ENCODE measurements at regions not wholly inside any gene's neighbourhood (a gene's known extent, or its start where the extent isn't known, plus 50 kb on each side); places are given as distances from the start of the nearest gene placed in this dataset.

DNA sequence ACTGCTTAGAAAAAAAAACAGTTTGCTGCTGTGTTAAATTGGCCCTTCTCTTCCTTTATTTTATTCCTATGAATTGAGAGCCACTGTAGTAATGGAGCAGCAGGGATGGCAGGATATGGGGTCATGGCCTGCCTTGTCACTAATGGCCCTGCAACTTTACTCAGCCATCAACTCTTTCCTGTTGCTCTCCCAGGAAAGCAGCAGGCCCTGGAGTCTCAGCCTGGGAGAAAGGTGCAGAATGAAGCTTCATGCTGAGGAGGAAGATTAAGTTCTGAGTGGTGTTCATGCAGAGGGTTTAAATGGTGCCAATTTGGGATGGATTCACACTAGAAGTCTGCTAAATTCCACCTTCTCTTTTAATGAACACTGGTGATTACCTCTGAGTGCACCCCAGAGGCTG lies 285.6 kb downstream of the GPAT3 start:
- Histone ChIP-seq H3K27me3 (ENCODE audit: control insufficient read depth, insufficient read depth, low read length) (no peaks in the 10 kb centered on the region), H3K4me3 (ENCODE audit: low read depth, low read length) (no peak overlapping the region), H3K9ac (ENCODE audit: low read depth, low read length) (no peak overlapping the region), H3K4me1 (ENCODE audit: control insufficient read depth, insufficient read depth, low read length) (peaks cover 2% of the 10 kb centered on the region), H3K36me3 (ENCODE audit: control insufficient read depth, insufficient read depth, low read length) (no peaks in the 10 kb centered on the region), H3K9me3 (ENCODE audit: control insufficient read depth, insufficient read depth, low read length) (no peaks in the 10 kb centered on the region)

DNA sequence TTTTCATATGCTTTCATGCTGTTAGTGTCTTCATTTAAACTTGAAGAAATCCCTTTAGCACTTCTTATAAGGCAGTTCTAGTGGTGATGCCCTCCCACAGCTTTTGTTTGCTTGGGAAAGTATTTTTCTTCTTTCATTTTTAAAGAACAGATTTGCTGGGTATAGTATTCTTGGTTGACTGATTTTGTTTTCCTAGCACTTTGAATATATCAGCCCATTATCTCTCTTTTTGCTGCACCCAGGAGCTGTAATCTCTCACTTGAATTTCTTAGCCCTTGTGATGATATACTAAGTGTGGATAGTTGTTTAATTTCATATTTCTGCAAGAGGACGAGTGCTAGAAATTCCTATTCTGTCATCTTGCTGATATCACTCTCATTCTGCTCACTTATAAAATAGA lies 283.7 kb downstream of the GPAT3 start:
- Histone ChIP-seq H3K9ac (ENCODE audit: low read depth, low read length) (no peak overlapping the region), H3K27me3 (ENCODE audit: control insufficient read depth, insufficient read depth, low read length) (no peaks in the 10 kb centered on the region), H3K36me3 (ENCODE audit: control insufficient read depth, insufficient read depth, low read length) (no peaks in the 10 kb centered on the region), H3K4me3 (ENCODE audit: low read depth, low read length) (no peak overlapping the region), H3K9me3 (ENCODE audit: control insufficient read depth, insufficient read depth, low read length) (no peaks in the 10 kb centered on the region), H3K4me1 (ENCODE audit: control insufficient read depth, insufficient read depth, low read length) (peaks cover 2% of the 10 kb centered on the region)

DNA sequence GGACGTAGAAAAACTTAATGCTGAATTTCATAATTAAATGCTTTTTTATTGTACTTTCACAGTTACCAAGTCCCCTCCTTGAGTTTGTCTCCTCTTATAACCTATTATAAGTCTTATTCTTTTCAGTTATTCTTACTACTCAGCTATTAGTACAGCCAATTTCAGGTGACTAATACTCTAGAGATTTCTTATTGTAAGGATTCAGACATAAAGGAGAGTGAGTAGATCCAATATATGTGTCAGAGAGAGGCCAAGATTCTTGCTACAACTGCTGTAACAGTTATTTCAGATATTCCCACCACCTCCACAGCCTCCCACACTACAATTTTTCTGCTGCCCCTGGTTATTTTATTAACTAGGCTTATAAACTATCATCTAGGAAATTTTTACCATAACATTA lies 274.5 kb downstream of the GPAT3 start:
- H3K4me1 ChIP-seq (ENCODE audit: control insufficient read depth, insufficient read depth, low read length) = no peaks in the 10 kb centered on the region

DNA sequence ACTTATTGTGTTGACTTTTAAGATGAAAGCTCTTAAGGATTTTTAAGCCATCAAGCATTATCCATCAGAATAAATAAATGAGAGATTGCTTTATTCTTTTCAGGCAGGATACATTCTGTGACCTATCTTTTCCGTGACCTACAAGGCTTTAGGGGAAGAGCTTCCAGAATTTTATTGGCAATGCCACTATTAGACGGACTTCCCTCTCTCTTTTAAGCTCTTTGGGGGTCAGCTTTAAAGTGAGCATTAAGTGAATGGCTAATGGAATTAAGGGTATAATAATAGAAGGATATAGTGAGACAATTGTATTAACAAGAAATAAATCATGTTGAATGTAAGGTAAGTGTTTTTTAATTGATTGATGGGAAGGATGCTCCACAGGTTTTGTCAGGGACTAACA lies 273.7 kb downstream of the GPAT3 start:
- Histone ChIP-seq H3K27me3 (ENCODE audit: control insufficient read depth, insufficient read depth, low read length) (no peaks in the 10 kb centered on the region), H3K4me3 (ENCODE audit: low read depth, low read length) (no peak overlapping the region), H3K9me3 (ENCODE audit: control insufficient read depth, insufficient read depth, low read length) (no peaks in the 10 kb centered on the region), H3K36me3 (ENCODE audit: control insufficient read depth, insufficient read depth, low read length) (no peaks in the 10 kb centered on the region), H3K9ac (ENCODE audit: low read depth, low read length) (no peak overlapping the region), H3K4me1 (ENCODE audit: control insufficient read depth, insufficient read depth, low read length) (no peaks in the 10 kb centered on the region)

More for the DNA sequence above, 274.5 kb downstream of the GPAT3 start:
- no peak overlapping the region for H3K9ac ChIP-seq (ENCODE audit: low read depth, low read length)
- no peak overlapping the region for H3K4me3 ChIP-seq (ENCODE audit: low read depth, low read length)
- H3K27me3 ChIP-seq (ENCODE audit: control insufficient read depth, insufficient read depth, low read length) = no peaks in the 10 kb centered on the region
- no peaks in the 10 kb centered on the region for H3K9me3 ChIP-seq (ENCODE audit: control insufficient read depth, insufficient read depth, low read length)
- no peaks in the 10 kb centered on the region for H3K36me3 ChIP-seq (ENCODE audit: control insufficient read depth, insufficient read depth, low read length)

DNA sequence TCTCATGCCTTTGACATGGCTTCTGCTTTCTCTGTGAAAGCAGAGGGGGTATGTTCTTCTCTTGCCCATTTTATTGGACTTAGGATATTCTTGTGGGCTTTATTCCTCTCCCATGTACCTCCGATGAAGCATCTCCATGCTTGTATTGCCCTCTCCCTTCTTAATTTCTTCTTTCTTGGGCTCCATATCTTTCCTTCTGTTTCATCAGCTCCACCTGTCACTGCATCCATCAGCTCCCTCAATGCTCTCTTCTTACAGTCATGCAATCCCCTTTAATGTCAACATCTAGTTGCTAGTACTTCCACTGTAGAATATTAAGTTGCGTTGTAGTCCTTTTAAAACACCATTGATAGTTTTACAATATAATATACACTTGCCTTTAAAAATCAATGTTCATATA lies 257.6 kb downstream of the GPAT3 start:
- no peaks in the 10 kb centered on the region for H3K4me1 ChIP-seq (ENCODE audit: control insufficient read depth, insufficient read depth, low read length)
- H3K9me3 ChIP-seq (ENCODE audit: control insufficient read depth, insufficient read depth, low read length) = no peaks in the 10 kb centered on the region
- no peak overlapping the region for H3K4me3 ChIP-seq (ENCODE audit: low read depth, low read length)
- no peak overlapping the region for H3K9ac ChIP-seq (ENCODE audit: low read depth, low read length)
- H3K27me3 ChIP-seq (ENCODE audit: control insufficient read depth, insufficient read depth, low read length) = no peaks in the 10 kb centered on the region
- no peaks in the 10 kb centered on the region for H3K36me3 ChIP-seq (ENCODE audit: control insufficient read depth, insufficient read depth, low read length)

DNA sequence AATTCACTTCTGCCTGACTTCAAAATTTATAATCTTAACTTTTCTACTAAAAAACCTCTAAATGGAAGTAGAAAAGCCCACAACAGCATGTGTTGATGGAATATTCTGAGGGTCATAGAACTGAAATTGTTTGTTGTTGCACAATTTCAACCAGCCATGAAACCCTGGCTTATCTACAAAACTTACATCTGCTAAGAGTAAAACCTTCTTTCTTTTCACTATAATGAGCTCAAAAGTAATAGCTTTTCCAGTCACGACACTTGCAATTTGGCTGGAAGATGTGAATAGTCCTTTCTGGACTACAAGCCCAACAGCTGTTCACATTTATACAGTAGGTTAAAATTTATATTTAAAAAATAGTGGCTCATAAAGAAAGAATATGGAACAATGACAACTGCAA lies 250.0 kb downstream of the GPAT3 start:
- Histone ChIP-seq H3K4me1 (ENCODE audit: control insufficient read depth, insufficient read depth, low read length) (peaks cover 3% of the 10 kb centered on the region), H3K36me3 (ENCODE audit: control insufficient read depth, insufficient read depth, low read length) (no peaks in the 10 kb centered on the region), H3K9me3 (ENCODE audit: control insufficient read depth, insufficient read depth, low read length) (no peaks in the 10 kb centered on the region), H3K27me3 (ENCODE audit: control insufficient read depth, insufficient read depth, low read length) (no peaks in the 10 kb centered on the region), H3K9ac (ENCODE audit: low read depth, low read length) (no peak overlapping the region), H3K4me3 (ENCODE audit: low read depth, low read length) (no peak overlapping the region)

DNA sequence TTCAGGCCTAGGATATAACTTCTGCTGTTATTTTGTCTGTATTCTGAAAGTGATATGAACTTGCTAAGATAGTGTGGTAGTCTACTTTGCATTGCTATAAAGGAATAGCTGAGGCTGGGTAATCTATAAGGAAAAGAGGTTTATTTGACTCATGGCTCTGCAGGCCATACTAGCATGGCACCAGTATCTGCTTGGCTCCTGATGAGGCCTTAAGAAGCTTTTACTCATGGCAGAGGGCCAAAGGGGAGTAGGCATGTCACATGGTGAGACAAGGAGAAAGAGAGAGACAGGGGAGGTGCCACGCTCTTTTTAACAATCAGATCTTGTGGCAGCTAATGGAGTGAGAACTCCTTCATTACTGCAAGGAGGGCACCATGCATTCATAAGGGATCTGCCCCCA lies 247.3 kb downstream of the GPAT3 start:
- no peak overlapping the region for H3K9ac ChIP-seq (ENCODE audit: low read depth, low read length)
- H3K4me1 ChIP-seq (ENCODE audit: control insufficient read depth, insufficient read depth, low read length) = peaks cover 7% of the 10 kb centered on the region
- no peaks in the 10 kb centered on the region for H3K36me3 ChIP-seq (ENCODE audit: control insufficient read depth, insufficient read depth, low read length)
- no peaks in the 10 kb centered on the region for H3K27me3 ChIP-seq (ENCODE audit: control insufficient read depth, insufficient read depth, low read length)
- H3K4me3 ChIP-seq (ENCODE audit: low read depth, low read length) = no peak overlapping the region
- H3K9me3 ChIP-seq (ENCODE audit: control insufficient read depth, insufficient read depth, low read length) = no peaks in the 10 kb centered on the region

DNA sequence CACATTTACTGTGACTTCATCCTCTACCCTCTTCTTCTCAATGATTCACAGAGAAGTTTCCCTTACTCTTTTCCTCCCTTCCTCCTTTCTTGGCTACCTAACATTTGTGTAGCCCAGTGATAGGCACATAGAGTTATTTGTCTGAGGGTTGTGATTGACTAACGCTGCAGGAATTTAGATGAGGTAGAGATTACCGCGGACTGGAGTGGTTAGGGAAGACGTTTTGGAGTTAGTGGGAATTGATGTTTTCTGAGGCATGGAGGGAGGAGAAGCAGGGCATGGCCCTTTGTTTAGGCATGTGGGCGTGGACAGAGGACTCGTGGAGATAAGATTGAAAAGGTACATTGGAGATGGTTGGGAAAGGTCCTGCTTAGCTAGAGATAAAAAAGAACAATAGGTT lies 246.7 kb downstream of the GPAT3 start:
- Histone ChIP-seq H3K9ac (ENCODE audit: low read depth, low read length) (no peak overlapping the region), H3K9me3 (ENCODE audit: control insufficient read depth, insufficient read depth, low read length) (no peaks in the 10 kb centered on the region), H3K4me3 (ENCODE audit: low read depth, low read length) (no peak overlapping the region), H3K4me1 (ENCODE audit: control insufficient read depth, insufficient read depth, low read length) (peaks cover 7% of the 10 kb centered on the region), H3K27me3 (ENCODE audit: control insufficient read depth, insufficient read depth, low read length) (no peaks in the 10 kb centered on the region), H3K36me3 (ENCODE audit: control insufficient read depth, insufficient read depth, low read length) (no peaks in the 10 kb centered on the region)

DNA sequence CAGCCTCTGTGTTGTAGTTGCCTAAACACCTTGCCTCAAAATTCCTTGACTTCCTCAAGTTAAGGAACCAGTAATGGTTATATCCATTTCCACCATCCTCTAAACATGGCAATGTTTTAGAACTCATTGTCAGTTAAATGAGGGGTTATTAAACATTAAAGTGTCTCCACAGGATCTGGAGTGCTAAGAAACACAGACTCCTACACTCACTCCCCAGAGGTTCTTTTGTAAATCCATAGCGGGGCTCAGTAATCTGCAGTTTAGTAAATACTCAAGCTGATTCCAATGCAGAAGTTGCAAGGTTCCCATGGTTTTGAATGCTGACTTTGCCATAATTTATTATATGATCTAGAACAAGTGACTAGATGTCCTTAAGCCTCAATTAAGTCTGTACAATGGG lies 245.5 kb downstream of the GPAT3 start:
- H3K4me3 ChIP-seq (ENCODE audit: low read depth, low read length) = no peak overlapping the region
- no peaks in the 10 kb centered on the region for H3K36me3 ChIP-seq (ENCODE audit: control insufficient read depth, insufficient read depth, low read length)
- H3K9ac ChIP-seq (ENCODE audit: low read depth, low read length) = no peak overlapping the region
- H3K4me1 ChIP-seq (ENCODE audit: control insufficient read depth, insufficient read depth, low read length) = peaks cover 7% of the 10 kb centered on the region
- H3K9me3 ChIP-seq (ENCODE audit: control insufficient read depth, insufficient read depth, low read length) = no peaks in the 10 kb centered on the region
- H3K27me3 ChIP-seq (ENCODE audit: control insufficient read depth, insufficient read depth, low read length) = no peaks in the 10 kb centered on the region

DNA sequence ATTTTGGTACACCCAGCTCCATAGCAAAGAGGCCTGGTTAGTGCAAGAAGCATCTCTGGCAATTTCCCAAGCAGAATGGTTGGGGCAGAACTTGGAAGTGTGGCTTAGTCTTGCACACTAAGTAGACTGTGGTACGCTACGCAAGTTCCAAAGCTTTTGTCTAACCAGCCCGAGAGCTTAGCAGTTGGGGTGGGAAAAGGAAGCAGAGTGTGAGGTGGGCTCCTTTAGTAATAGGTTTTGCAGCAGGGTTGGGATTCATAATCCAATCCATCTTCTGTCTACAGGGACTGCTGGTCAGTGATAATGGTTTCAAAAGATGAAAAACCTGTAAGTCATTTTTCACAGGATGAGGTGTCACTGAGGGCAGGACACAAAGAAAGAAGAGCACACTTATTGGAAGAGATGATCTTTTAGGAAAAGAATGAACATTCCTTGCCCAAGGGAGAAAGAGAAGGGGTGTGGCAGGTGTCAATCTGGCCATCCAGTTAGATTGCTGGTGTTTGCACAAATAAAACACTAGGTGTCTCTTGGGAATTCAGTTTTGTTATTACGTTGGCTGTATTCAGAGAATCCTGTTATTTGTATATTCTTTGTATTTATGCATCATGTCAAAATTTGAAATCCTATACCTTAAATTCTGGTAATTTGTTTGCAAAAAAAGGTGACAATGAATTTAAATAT lies 244.3 kb downstream of the GPAT3 start:
- Histone ChIP-seq H3K9me3 (ENCODE audit: control insufficient read depth, insufficient read depth, low read length) (no peaks in the 10 kb centered on the region), H3K4me1 (ENCODE audit: control insufficient read depth, insufficient read depth, low read length) (peaks cover 7% of the 10 kb centered on the region), H3K9ac (ENCODE audit: low read depth, low read length) (no peak overlapping the region), H3K4me3 (ENCODE audit: low read depth, low read length) (no peak overlapping the region), H3K27me3 (ENCODE audit: control insufficient read depth, insufficient read depth, low read length) (no peaks in the 10 kb centered on the region), H3K36me3 (ENCODE audit: control insufficient read depth, insufficient read depth, low read length) (no peaks in the 10 kb centered on the region)

DNA sequence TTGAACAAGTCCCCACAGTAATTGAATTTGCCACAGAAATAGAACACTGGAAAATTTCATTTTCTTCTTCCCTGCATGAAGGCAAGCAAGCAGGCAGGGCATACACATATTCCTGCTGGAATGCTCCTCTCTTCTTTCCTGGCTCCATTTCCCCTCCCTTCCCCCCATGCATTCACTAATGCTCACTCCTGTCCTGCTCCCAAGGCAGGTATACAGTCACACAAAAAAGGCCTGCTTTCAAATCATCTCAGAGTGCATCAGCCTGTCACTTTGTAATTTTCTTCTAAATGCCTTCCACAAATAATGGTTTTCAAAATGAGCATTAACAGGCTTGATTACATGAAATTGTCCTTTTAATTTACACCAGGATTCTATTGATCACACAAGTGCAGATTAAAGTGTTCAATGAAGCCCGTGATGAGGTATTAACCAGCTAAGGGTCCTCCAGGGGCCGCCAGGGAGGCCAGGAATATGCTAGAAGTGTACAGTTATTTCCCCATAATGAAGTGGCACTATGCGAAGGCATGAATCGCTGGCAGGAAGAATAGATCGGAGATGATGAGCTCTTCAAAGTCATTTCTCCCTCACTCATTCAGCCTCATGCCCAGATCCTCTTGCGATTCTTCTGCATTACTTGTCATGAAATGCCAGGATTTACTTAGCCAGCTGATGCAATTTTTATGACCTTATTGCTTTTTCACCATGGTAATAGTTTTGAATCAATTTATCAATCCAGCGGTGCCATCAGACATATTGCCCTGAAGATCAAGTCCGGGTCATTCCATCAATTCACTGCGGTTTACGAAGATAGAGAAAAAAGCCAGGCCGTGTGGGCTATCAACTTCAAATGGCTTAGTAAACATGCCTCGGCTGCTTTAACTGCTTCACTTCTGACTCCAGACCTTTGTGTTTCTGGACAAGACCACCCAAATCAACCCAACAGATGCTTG lies 243.5 kb downstream of the GPAT3 start:
- no peak overlapping the region for H3K9ac ChIP-seq (ENCODE audit: low read depth, low read length)
- no peaks in the 10 kb centered on the region for H3K27me3 ChIP-seq (ENCODE audit: control insufficient read depth, insufficient read depth, low read length)
- no peak overlapping the region for H3K4me3 ChIP-seq (ENCODE audit: low read depth, low read length)
- H3K36me3 ChIP-seq (ENCODE audit: control insufficient read depth, insufficient read depth, low read length) = no peaks in the 10 kb centered on the region
- no peaks in the 10 kb centered on the region for H3K9me3 ChIP-seq (ENCODE audit: control insufficient read depth, insufficient read depth, low read length)
- peaks cover 7% of the 10 kb centered on the region for H3K4me1 ChIP-seq (ENCODE audit: control insufficient read depth, insufficient read depth, low read length)

DNA sequence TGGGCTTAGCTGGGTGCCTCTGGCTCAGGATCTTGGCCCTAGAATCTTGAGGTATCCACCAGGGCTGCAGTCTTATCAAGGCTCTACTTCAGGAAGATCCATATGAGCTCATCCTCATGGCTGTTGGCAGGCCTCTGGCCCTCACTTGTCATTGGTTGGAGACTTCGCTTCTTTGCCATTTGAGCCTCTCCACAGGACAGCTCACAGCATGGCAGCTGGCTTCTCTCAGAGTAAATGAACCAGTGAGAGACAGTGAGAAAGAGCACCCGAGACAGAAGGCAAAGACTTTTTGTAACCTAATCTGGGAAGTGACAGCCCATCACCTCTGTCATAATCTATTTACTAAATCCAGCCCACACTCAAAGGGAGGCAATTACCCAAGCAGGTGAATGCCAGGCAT lies 236.8 kb downstream of the GPAT3 start:
- Histone ChIP-seq H3K36me3 (ENCODE audit: control insufficient read depth, insufficient read depth, low read length) (no peaks in the 10 kb centered on the region), H3K27me3 (ENCODE audit: control insufficient read depth, insufficient read depth, low read length) (no peaks in the 10 kb centered on the region), H3K4me3 (ENCODE audit: low read depth, low read length) (no peak overlapping the region), H3K9me3 (ENCODE audit: control insufficient read depth, insufficient read depth, low read length) (no peaks in the 10 kb centered on the region), H3K4me1 (ENCODE audit: control insufficient read depth, insufficient read depth, low read length) (no peaks in the 10 kb centered on the region), H3K9ac (ENCODE audit: low read depth, low read length) (no peak overlapping the region)

Data from iPS-15b (cell line).